ENCODE measurements at regions not wholly inside any gene's neighbourhood (a gene's known extent, or its start where the extent isn't known, plus 50 kb on each side); places are given as distances from the start of the nearest gene placed in this dataset.

DNA sequence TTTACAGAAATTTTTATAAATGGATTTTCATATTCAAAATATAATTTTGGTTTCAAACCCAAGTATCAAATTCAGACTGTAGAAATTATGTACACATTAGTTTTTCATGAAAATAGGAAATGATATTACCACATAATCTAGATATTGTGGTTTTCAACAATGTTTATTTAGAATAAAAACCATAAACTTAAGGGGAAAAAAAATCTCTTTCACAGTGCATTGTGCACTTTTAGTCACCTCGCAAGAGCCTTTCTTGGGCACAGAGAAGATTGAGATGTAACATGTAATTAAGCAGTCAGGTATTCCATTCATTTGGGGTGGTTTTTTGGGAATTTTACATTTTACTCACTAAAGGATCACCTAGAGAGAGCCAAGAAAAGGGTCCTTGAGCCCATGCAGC lies 104.0 kb downstream of the TANC2 start:
- Histone ChIP-seq H2AK5ac (ENCODE audit: insufficient read length, low read length) (no peak overlapping the region), H3K27me3 (ENCODE audit: insufficient read depth, low read length) (no peaks in the 10 kb centered on the region), H2AFZ (ENCODE audit: low read length) (no peak overlapping the region), H4K5ac (ENCODE audit: insufficient read length, low read depth, low read length) (no peak overlapping the region), H2BK20ac (ENCODE audit: low read depth, low read length, poor library complexity, severe bottlenecking) (no peak overlapping the region), H4K8ac (replicated peaks; ENCODE audit: insufficient read length, low read depth, low read length) (no peak overlapping the region), H3K23me2 (ENCODE audit: insufficient read length, low read depth, low read length, poor library complexity, severe bottlenecking) (peaks cover 3% of the 10 kb centered on the region), H3K9me3 (ENCODE audit: control insufficient read depth, low read depth, low read length) (no peaks in the 10 kb centered on the region), H4K91ac (ENCODE audit: insufficient read length, low read depth, low read length) (no peak overlapping the region), H3K14ac (ENCODE audit: insufficient read depth, low read length) (no peak overlapping the region), H3K79me1 (ENCODE audit: insufficient read depth, low read depth, low read length, poor library complexity, severe bottlenecking) (no peaks in the 10 kb centered on the region), H2BK12ac (ENCODE audit: insufficient read length, low read depth, low read length) (no peak overlapping the region), H2BK120ac (ENCODE audit: low read depth, low read length, poor library complexity, severe bottlenecking) (no peak overlapping the region), H3K27ac (ENCODE audit: insufficient read length, low read depth, low read length) (no peak overlapping the region), H4K20me1 (ENCODE audit: control insufficient read depth, insufficient read depth, insufficient read length) (no peaks in the 10 kb centered on the region), H3T11ph (ENCODE audit: low read length) (no peak overlapping the region), H3K4me2 (ENCODE audit: insufficient read depth, insufficient read length, low read length) (no peak overlapping the region), H3K56ac (ENCODE audit: insufficient read length, low read depth, low read length) (no peak overlapping the region), H2BK5ac (ENCODE audit: insufficient read length, low read length) (no peak overlapping the region), H3K79me2 (ENCODE audit: insufficient read depth, low read length) (no peaks in the 10 kb centered on the region), H3K4me1 (ENCODE audit: insufficient read depth, low read length) (no peaks in the 10 kb centered on the region), H2BK15ac (ENCODE audit: low read depth, low read length) (no peak overlapping the region), H3K23ac (ENCODE audit: insufficient read length, low read depth, low read length) (no peak overlapping the region), H3K9ac (ENCODE audit: extremely low read depth, insufficient read length, low read length) (no peak overlapping the region), H3K18ac (ENCODE audit: insufficient read length, low read depth, low read length) (no peak overlapping the region), H3K4ac (ENCODE audit: low read depth, low read length) (no peak overlapping the region)
- DNase-seq = no peak
- TF ChIP-seq, protein P1, sequence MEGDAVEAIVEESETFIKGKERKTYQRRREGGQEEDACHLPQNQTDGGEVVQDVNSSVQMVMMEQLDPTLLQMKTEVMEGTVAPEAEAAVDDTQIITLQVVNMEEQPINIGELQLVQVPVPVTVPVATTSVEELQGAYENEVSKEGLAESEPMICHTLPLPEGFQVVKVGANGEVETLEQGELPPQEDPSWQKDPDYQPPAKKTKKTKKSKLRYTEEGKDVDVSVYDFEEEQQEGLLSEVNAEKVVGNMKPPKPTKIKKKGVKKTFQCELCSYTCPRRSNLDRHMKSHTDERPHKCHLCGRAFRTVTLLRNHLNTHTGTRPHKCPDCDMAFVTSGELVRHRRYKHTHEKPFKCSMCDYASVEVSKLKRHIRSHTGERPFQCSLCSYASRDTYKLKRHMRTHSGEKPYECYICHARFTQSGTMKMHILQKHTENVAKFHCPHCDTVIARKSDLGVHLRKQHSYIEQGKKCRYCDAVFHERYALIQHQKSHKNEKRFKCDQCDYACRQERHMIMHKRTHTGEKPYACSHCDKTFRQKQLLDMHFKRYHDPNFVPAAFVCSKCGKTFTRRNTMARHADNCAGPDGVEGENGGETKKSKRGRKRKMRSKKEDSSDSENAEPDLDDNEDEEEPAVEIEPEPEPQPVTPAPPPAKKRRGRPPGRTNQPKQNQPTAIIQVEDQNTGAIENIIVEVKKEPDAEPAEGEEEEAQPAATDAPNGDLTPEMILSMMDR (conservative IDR thresholded peaks at IDR 0.05) = no peak
- Mint-ChIP-seq H3K36me3 (ENCODE audit: insufficient read depth in 1 of 3, low read depth in 3 of 3) (no peaks in the 10 kb centered on the region), H3K4me3 (no peak overlapping the region), H3K4me1 (peaks cover 0 to 4% of the 10 kb centered on the region in 2 experiments; a peak in 1 of 4 replicates), H3K9me3 (no peaks in the 10 kb centered on the region), H3K27ac (no peak overlapping the region), H3K27me3 (ENCODE audit: low read depth) (no peaks in the 10 kb centered on the region; the same call in 1 of the 2 replicates)
- WGBS (ENCODE audit: extremely low coverage, insufficient read length, low lambda C conversion rate) = no CpG with 5 or more reads among the region's 1 CpG
